Activated CD4-positive, alpha-beta T cell treated with anti-CD3 and anti-CD28 coated beads, Interleukin-2, amount 50 U/mL, for 4 hours (primary cell): ENCODE measurements at regions not wholly inside any gene's neighbourhood (a gene's known extent, or its start where the extent isn't known, plus 50 kb on each side); places are given as distances from the start of the nearest gene placed in this dataset.

Experiments
- DNase-seq, 2 experiments: peaks; one replicate each; pipeline ENCODE4 v3.0.0-alpha.2; 2020

GRCh38 chr12:67370979-67371378 lies 101.8 kb downstream of the CAND1 start:
- no peak for DNase-seq

- no peak for DNase-seq
Measured at GRCh38 chr12:67377021-67377420, 107.9 kb downstream of the CAND1 start.

- DNase-seq = no peak
Measured at GRCh38 chr12:67377541-67377940, 108.4 kb downstream of the CAND1 start.

GRCh38 chr12:67382241-67382871 lies 113.2 kb downstream of the CAND1 start:
- no peak for DNase-seq

GRCh38 chr12:67386869-67387565 lies 117.9 kb downstream of the CAND1 start:
- DNase-seq = no peak

- no peak for DNase-seq
Measured at GRCh38 chr12:67388331-67389138, 119.4 kb downstream of the CAND1 start.

- no peak for DNase-seq
Measured at GRCh38 chr12:67390273-67390672, 121.1 kb downstream of the CAND1 start.

GRCh38 chr12:67391034-67391433 lies 121.9 kb downstream of the CAND1 start:
- no peak for DNase-seq

GRCh38 chr12:67391656-67392055 lies 122.5 kb downstream of the CAND1 start:
- no peak for DNase-seq

GRCh38 chr12:67394550-67394949 lies 125.4 kb downstream of the CAND1 start:
- DNase-seq = no peak

GRCh38 chr12:67400742-67401141 lies 131.6 kb downstream of the CAND1 start:
- no peak for DNase-seq

GRCh38 chr12:67410246-67410645 lies 141.1 kb downstream of the CAND1 start:
- DNase-seq = no peak

- DNase-seq = no peak
Measured at GRCh38 chr12:67410667-67411067, 141.5 kb downstream of the CAND1 start.

GRCh38 chr12:67411562-67411961 lies 142.4 kb downstream of the CAND1 start:
- no peak for DNase-seq

GRCh38 chr12:67413577-67413976 lies 144.4 kb downstream of the CAND1 start:
- DNase-seq = no peak

GRCh38 chr12:67414011-67414715 lies 145.0 kb downstream of the CAND1 start:
- no peak for DNase-seq

- DNase-seq = no peak
Measured at GRCh38 chr12:67415473-67415872, 146.3 kb downstream of the CAND1 start.

GRCh38 chr12:67419810-67420209 lies 150.7 kb downstream of the CAND1 start:
- DNase-seq = no peak

- DNase-seq = no peak
Measured at GRCh38 chr12:67420506-67420905, 151.3 kb downstream of the CAND1 start.

GRCh38 chr12:67422081-67422480 lies 152.9 kb downstream of the CAND1 start:
- DNase-seq = no peak

GRCh38 chr12:67424784-67425183 lies 155.6 kb downstream of the CAND1 start:
- DNase-seq = no peak

GRCh38 chr12:67425394-67425793 lies 156.2 kb downstream of the CAND1 start:
- no peak for DNase-seq

GRCh38 chr12:67426067-67426466 lies 156.9 kb downstream of the CAND1 start:
- no peak for DNase-seq
